ENCODE measurements at regions not wholly inside any gene's neighbourhood (a gene's known extent, or its start where the extent isn't known, plus 50 kb on each side); places are given as distances from the start of the nearest gene placed in this dataset.

- no peak for DNase-seq
Observed at GRCh38 chr13:59337070-59337469, 826.7 kb downstream of the DIAPH3 start.

GRCh38 chr13:59340151-59340550 is 823.6 kb downstream of the DIAPH3 start:
- no peak for DNase-seq

GRCh38 chr13:59340581-59340980 is 823.1 kb downstream of the DIAPH3 start:
- no peak for DNase-seq

- DNase-seq: no peak
Observed at GRCh38 chr13:59342400-59342799, 821.3 kb downstream of the DIAPH3 start.

GRCh38 chr13:59343132-59343531 is 820.6 kb downstream of the DIAPH3 start:
- DNase-seq: no peak

GRCh38 chr13:59343993-59344822 is 819.5 kb downstream of the DIAPH3 start:
- no peak for DNase-seq

GRCh38 chr13:59345311-59345710 is 818.4 kb downstream of the DIAPH3 start:
- DNase-seq: no peak

GRCh38 chr13:59346999-59347723 is 816.6 kb downstream of the DIAPH3 start:
- DNase-seq: no peak

- no peak for DNase-seq
Observed at GRCh38 chr13:59348617-59349016, 815.1 kb downstream of the DIAPH3 start.

- DNase-seq: no peak
Observed at GRCh38 chr13:59352600-59352999, 811.1 kb downstream of the DIAPH3 start.

- no peak for DNase-seq
Observed at GRCh38 chr13:59354665-59355369, 808.9 kb downstream of the DIAPH3 start.

- DNase-seq: no peak
Observed at GRCh38 chr13:59356607-59357006, 807.1 kb downstream of the DIAPH3 start.

GRCh38 chr13:59358014-59358413 is 805.7 kb downstream of the DIAPH3 start:
- DNase-seq: no peak

- no peak for DNase-seq
Observed at GRCh38 chr13:59360108-59360507, 803.6 kb downstream of the DIAPH3 start.

- DNase-seq: no peak
Observed at GRCh38 chr13:59360916-59361315, 802.8 kb downstream of the DIAPH3 start.

- no peak for DNase-seq
Observed at GRCh38 chr13:59363313-59363712, 800.4 kb downstream of the DIAPH3 start.

GRCh38 chr13:59363947-59364346 is 799.8 kb downstream of the DIAPH3 start:
- DNase-seq: no peak

GRCh38 chr13:59364641-59365085 is 799.1 kb downstream of the DIAPH3 start:
- no peak for DNase-seq

- no peak for DNase-seq
Observed at GRCh38 chr13:59367467-59367866, 796.3 kb downstream of the DIAPH3 start.

- DNase-seq: no peak
Observed at GRCh38 chr13:59367904-59368303, 795.8 kb downstream of the DIAPH3 start.

GRCh38 chr13:59368693-59369092 is 795.0 kb downstream of the DIAPH3 start:
- no peak for DNase-seq

- DNase-seq: no peak
Observed at GRCh38 chr13:59371229-59371628, 792.5 kb downstream of the DIAPH3 start.

GRCh38 chr13:59373341-59373740 is 790.4 kb downstream of the DIAPH3 start:
- DNase-seq: no peak

- no peak for DNase-seq
Observed at GRCh38 chr13:59374691-59375090, 789.0 kb downstream of the DIAPH3 start.
